Heart left ventricle (tissue), 16 donors: ENCODE measurements at regions not wholly inside any gene's neighbourhood (a gene's known extent, or its start where the extent isn't known, plus 50 kb on each side); places are given as distances from the start of the nearest gene placed in this dataset.

Experiments used
- ATAC-seq, 4 donors: fragments of 200-7000 bp; cut with Tn5 transposase; one replicate each; pipeline ENCODE4 v1.9.1; 2020 to 2022; ENCODE audit warnings: moderate library complexity in 4 of 4, mild to moderate bottlenecking in 3 of 4, moderate number of reproducible peaks in 1 of 4
- DNase-seq, 5 donors: peaks; one replicate each; pipeline ENCODE4 v3.0.0-alpha.2; 2020
- H3K27ac ChIP-seq, 12 donors: fragments of 200-600 bp; sonication (generic) in 4 of 12; one replicate each; pipeline versions ENCODE4 v1.5.0 to v1.8.0; 2016 to 2022; ENCODE audit warnings: mild to moderate bottlenecking in 2 of 12
- H3K27me3 ChIP-seq, 9 donors: fragments of 200-600 bp; sonication (generic) in 2 of 9; one replicate each; pipeline versions ENCODE4 v1.5.1 to v1.8.0; 2016 to 2022; ENCODE audit warnings: mild to moderate bottlenecking in 3 of 9
- H3K36me3 ChIP-seq, 9 donors: fragments of 200-600 bp; sonication (generic) in 2 of 9; one replicate each; pipeline versions ENCODE4 v1.5.0 to v1.8.0; 2018 to 2022; ENCODE audit warnings: mild to moderate bottlenecking in 2 of 9
- H3K4me1 ChIP-seq, 12 donors: fragments of 200-600 bp; sonication (generic) in 4 of 12; one replicate each; pipeline versions ENCODE4 v1.5.0 to v1.8.0; 2016 to 2022; ENCODE audit warnings: mild to moderate bottlenecking in 3 of 12
- H3K4me3 ChIP-seq, 12 donors: fragments of 200-600 bp; sonication (generic) in 4 of 12; one replicate each; pipeline versions ENCODE4 v1.5.0 to v1.8.0; 2017 to 2022; ENCODE audit warnings: mild to moderate bottlenecking in 9 of 12, moderate library complexity in 4 of 12
- H3K9me3 ChIP-seq, 12 donors: fragments of 200-600 bp; sonication (generic) in 4 of 12; one replicate each; pipeline versions ENCODE4 v1.5.0 to v1.8.0; 2016 to 2022; ENCODE audit warnings: mild to moderate bottlenecking in 1 of 12
- CTCF ChIP-seq, 12 donors: fragments of 200-600 bp; sonication (generic) in 4 of 12; IDR thresholded peaks; one replicate each; pipeline versions ENCODE4 v1.5.0 to v1.8.0; 2018 to 2022; ENCODE audit warnings: antibody characterized with exemption in 12 of 12, mild to moderate bottlenecking in 5 of 12
- POLR2A ChIP-seq, 2 donors: fragments of 450-650 bp; IDR thresholded peaks; one replicate each; pipeline ENCODE4 v1.6.1; 2017; ENCODE audit warnings: antibody characterized with exemption in 2 of 2, mild to moderate bottlenecking in 2 of 2, moderate library complexity in 2 of 2
- WGBS, 4 donors: extraction: QIAGEN DNeasy Blood & Tissue Kit in 2 of 4; methylation state at CpG; one replicate each; pipeline versions ENCODE4 v1.1.5 to v1.1.7; 2013 to 2018; 5-methylcytosine and 5-hydroxymethylcytosine counted together
- intact Hi-C, 10 donors: fragments of 100-400 bp; cut with DNase I; formaldehyde crosslinking; loops; one replicate each; pipeline versions ENCODE4 v1.11.1 to v1.14.2; 2022
- donor health status: ischemic (EF 13 %, LVEDD 7.1; RV severe dilation, severe dysfunction).
- donor health status: healthy with polysubstance abuse.
- donor health status: DM: no; HTN: yes; CAD: no.
- donor health status: DM: no; HTN: no; CAD: no.
- donor health status: ischemic (EF 25% LVEDD 6.9; RV normal size, moderate dysfunction).
- donor health status: ischemic (EF 25% LVEDD 5.7; RV mildly dilated, moderate dysfunction).
- donor health status: healthy.
- donor health status: DM: yes; HTN: yes; CAD: no.
- donor health status: ischemic (EF 35%, LVEDD 5.7; RV mildly dilated, moderate dysfunction).
- donor health status: nonischemic (EF 11% LVEDD 7.7; RV severe dilation, severe dysfunction).
- donor health status: DM: yes; HTN: yes; CAD: no.
- donor health status: PGD.
- donor health status: ischemic (EF 29% LVEDD 5.4; RV normal size, mild dysfunction).
- donor health status: nonischemic (EF 23%, LVEDD 6.1; RV moderate dilation, normal function).

GRCh38 chr14:99095369-99095768 is 176.6 kb downstream of the BCL11B start:
- Histone ChIP-seq H3K9me3 (peaks cover 0 to 11% (median 0%) of the 10 kb centered on the region in 12 donors), H3K36me3 (no peaks in the 10 kb centered on the region), H3K4me3 (no peak overlapping the region), H3K27ac (no peak overlapping the region), H3K27me3 (no peaks in the 10 kb centered on the region), H3K4me1 (no peaks in the 10 kb centered on the region)
- no peak for DNase-seq
- WGBS, 4 donors, result 93 to 97% (median 94%) methylated on average over 2 of the region's 2 CpGs
- TF ChIP-seq POLR2A (IDR thresholded peaks at IDR 0.05) (no peak), CTCF (IDR thresholded peaks at IDR 0.05) (no peak)
- intact Hi-C loops, result no loop called here
- ATAC-seq, result no peak

- no peak overlapping the region for H3K27ac ChIP-seq
- DNase-seq (no peak), ATAC-seq (no peak)
- H3K4me3 ChIP-seq, result no peak overlapping the region
- intact Hi-C loops, result no loop called here
- H3K36me3 ChIP-seq, result no peaks in the 10 kb centered on the region
- no peaks in the 10 kb centered on the region for H3K4me1 ChIP-seq
- 73 to 86% (median 75%) methylated on average over 6 of the region's 6 CpGs for whole genome bisulfite sequencing, 4 donors
- H3K9me3 ChIP-seq, result no peaks in the 10 kb centered on the region
- no peak for TF ChIP-seq CTCF (IDR thresholded peaks at IDR 0.05)
- no peak for TF ChIP-seq POLR2A (IDR thresholded peaks at IDR 0.05)
- no peaks in the 10 kb centered on the region for H3K27me3 ChIP-seq
Measured at GRCh38 chr14:99098199-99098598, 173.8 kb downstream of the BCL11B start.

GRCh38 chr14:99099051-99099787 is 172.8 kb downstream of the BCL11B start:
- no peak overlapping the region for H3K4me3 ChIP-seq
- no peak for DNase-seq

More at GRCh38 chr14:99099051-99099787, 172.8 kb downstream of the BCL11B start:
- Histone ChIP-seq H3K4me1 (no peaks in the 10 kb centered on the region), H3K9me3 (no peaks in the 10 kb centered on the region), H3K27me3 (no peaks in the 10 kb centered on the region), H3K27ac (no peak overlapping the region), H3K36me3 (no peaks in the 10 kb centered on the region)
- no peak for ATAC-seq
- WGBS, 4 donors, result 72 to 80% (median 76%) methylated on average over 15 to 16 of the region's 16 CpGs
- TF ChIP-seq CTCF (IDR thresholded peaks at IDR 0.05), result no peak
- no peak for TF ChIP-seq POLR2A (IDR thresholded peaks at IDR 0.05)
- intact Hi-C loops, result no loop called here
